GM18519 (cell line): ENCODE measurements at regions not wholly inside any gene's neighbourhood (a gene's known extent, or its start where the extent isn't known, plus 50 kb on each side); places are given as distances from the start of the nearest gene placed in this dataset.
"Not testable (repeated sequence)": the region's sequence is repeated elsewhere in the genome, so short reads cannot be mapped to it uniquely, and the experiment has no call there.

Source experiments
- ATAC-seq: cut with Tn5 transposase; IDR thresholded peaks from one replicate; pipeline ENCODE4 v1.9.1; 2021; ENCODE audit warnings: mild to moderate bottlenecking, moderate library complexity; ENCODE audit not compliant: unreplicated experiment, low FRiP score

GRCh38 chr9:89670801-89671434 lies 66.1 kb downstream of the GADD45G start:
- no peak for ATAC-seq

- ATAC-seq: no peak
Measured at GRCh38 chr9:89674667-89675057, 69.8 kb downstream of the GADD45G start.

DNA sequence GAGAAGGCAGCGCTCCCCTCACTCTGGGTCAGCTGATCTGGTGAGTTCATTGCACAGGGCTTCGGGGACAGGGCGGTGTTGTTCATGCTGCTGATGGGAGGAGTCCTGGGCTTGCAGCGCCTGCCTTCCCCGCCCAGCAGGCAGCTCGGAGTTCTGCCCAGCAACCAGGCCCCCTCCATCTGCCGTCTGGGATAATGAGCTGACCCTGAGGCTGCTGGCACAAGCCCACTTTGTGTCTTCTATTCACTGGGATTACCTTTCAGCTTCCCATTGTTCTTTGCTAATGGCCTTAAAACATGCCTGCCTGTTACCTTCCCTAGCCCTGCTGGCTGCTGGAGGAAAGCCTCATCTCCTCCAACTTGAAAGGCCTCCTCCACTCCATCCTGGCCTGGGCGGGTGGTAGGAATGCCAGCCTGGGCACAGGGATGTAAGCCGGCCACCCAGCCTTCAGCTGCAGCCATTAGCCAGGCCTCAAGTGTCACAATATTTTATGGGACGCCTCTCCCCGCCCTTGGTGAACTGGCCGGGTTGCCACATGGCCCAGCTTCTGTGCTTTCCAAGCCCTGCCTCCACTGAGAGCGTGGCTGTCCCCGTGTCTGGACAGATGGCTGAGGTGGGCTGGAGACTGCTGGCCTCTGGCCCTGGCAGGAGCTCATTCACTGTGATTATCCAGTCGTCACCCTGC lies 70.4 kb downstream of the GADD45G start:
- no peak for ATAC-seq

GRCh38 chr9:89676281-89676680 lies 71.5 kb downstream of the GADD45G start:
- ATAC-seq: no peak

DNA sequence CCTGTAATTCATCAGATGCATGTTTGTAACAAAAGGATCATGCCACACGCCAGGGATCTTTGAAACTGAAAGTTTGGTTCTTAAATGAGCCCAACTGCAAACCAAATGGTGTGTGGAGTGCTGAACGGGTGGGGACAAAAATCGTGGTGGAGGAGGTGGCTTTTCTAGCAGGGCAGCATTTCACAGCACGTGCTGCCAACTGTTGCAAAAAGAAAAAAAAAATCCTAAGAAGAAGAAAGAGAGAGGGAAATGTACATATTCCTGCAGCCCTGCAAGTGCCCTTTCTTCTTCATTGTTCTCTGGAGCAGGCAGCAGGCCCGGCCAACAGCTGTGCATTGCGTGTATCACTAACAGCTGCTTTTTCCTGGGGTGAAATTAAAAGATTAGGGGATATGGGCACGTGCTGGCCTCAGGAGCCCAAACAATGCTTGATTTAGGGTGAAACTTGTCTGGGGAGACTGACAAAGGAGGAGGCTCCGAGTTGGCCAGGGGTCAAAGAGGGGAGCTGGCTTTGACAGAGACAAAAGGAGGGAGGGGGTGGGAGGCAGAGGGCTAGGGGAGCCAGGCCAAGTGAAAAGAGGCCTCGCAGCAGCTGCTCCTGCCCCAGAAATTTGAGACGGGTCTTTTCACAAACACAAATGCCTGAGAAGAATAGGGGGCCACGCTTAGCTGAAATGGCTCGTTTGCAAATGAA lies 73.0 kb downstream of the GADD45G start:
- ATAC-seq: no peak

GRCh38 chr9:89678396-89679015 lies 73.7 kb downstream of the GADD45G start:
- ATAC-seq: no peak

- no peak for ATAC-seq
Measured at GRCh38 chr9:89679016-89679415, 74.2 kb downstream of the GADD45G start.

GRCh38 chr9:89679581-89679980 lies 74.8 kb downstream of the GADD45G start:
- no peak for ATAC-seq

DNA sequence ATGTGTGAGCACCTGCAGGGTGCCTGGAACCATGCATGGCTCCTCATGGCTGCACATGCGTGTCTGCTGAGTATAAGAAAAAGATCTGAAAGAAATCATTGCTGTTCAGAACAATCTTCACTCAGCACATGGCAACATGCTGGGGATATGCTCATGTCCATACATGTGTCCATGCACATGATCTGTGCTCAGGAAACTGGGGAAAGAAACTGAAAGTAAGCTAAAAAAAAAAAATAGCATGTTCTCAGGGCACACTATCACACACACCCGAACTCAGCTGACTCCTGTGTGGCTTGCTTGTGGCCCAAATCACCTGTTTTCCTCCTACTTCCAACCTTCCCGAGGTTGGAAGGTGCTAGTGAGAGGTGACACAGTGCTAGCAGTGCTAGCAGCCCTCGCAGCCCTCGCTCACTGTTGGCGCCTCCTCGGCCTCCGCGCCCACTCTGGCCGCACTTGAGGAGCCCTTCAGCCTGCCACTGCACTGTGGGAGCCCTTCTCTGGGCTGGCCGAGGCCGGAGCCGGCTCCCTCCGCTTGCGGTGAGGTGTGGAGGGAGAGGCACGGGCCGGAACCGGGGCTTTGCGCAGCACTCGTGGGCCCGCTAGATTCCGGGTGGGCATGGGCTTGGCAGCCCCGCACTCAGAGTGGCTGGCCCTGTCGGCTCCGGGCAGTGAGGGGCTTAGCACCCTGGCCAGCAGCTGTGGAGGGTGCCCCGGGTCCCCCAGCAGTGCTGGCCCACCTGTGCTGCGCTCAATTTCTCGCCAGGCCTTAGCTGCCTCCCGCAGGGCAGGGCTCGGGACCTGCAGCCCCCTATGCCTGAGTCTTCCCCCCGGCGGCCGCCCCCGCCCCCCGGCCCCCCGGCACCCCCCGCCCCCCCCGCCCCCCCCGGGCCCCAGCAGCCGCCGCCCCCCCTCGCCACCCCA lies 76.0 kb downstream of the GADD45G start:
- ATAC-seq: no peak

- not testable (repeated sequence) for ATAC-seq
Measured at GRCh38 chr9:89681468-89681859, 76.7 kb downstream of the GADD45G start.

GRCh38 chr9:89683626-89684025 lies 78.8 kb downstream of the GADD45G start:
- ATAC-seq: no peak

- ATAC-seq: no peak
Measured at GRCh38 chr9:89684218-89684617, 79.4 kb downstream of the GADD45G start.

- ATAC-seq: no peak
Measured at GRCh38 chr9:89684912-89685636, 80.3 kb downstream of the GADD45G start.

- no peak for ATAC-seq
Measured at GRCh38 chr9:89685698-89686097, 80.9 kb downstream of the GADD45G start.

DNA sequence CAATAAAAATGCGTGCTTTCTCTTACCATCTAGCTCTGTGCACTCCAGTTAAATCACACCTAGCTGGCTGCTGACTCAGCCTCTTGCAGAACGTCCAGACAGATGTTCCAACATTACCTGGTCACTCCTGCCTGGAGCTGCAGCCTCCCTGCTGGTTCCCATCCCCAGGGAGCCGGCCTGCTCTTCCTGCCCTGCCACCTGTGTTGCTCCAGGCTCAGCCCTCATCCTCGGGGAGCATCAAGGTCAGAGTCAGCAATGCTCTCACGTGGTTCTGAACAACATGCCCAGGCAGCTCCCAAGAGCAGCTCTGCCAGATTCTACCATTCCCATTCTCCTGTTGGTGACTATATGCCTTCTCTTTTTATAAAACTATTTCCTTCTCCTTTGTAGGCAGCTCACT lies 81.3 kb downstream of the GADD45G start:
- ATAC-seq: no peak

GRCh38 chr9:89686621-89687020 lies 81.8 kb downstream of the GADD45G start:
- no peak for ATAC-seq

GRCh38 chr9:89687188-89687587 lies 82.4 kb downstream of the GADD45G start:
- no peak for ATAC-seq

- ATAC-seq: no peak
Measured at GRCh38 chr9:89687848-89688247, 83.0 kb downstream of the GADD45G start.

GRCh38 chr9:89689321-89689720 lies 84.5 kb downstream of the GADD45G start:
- ATAC-seq: not testable (repeated sequence)
